ENCODE measurements at regions not wholly inside any gene's neighbourhood (a gene's known extent, or its start where the extent isn't known, plus 50 kb on each side); places are given as distances from the start of the nearest gene placed in this dataset.

- intact Hi-C loops (cut with DNase I; ENCODE audit: low total_unique reads), result no loop called here
- Histone ChIP-seq H3K4me3 (no peak overlapping the region), H3K9me3 (peaks cover 4 to 22% (median 14%) of the 10 kb centered on the region in 3 donors), H3K36me3 (no peaks in the 10 kb centered on the region), H3K4me1 (no peaks in the 10 kb centered on the region), H3K27ac (no peak overlapping the region), H3K27me3 (no peaks in the 10 kb centered on the region)
- no peak for DNase-seq
- TF ChIP-seq CTCF (IDR thresholded peaks at IDR 0.05), result no peak
Observed at GRCh38 chr7:68998136-68998535, 600.1 kb upstream of the AUTS2 start.

GRCh38 chr7:69002416-69002815 is 595.9 kb upstream of the AUTS2 start:
- Histone ChIP-seq H3K4me3 (no peak overlapping the region), H3K9me3 (peaks cover 4 to 22% (median 14%) of the 10 kb centered on the region in 3 donors), H3K27me3 (no peaks in the 10 kb centered on the region), H3K27ac (no peak overlapping the region), H3K36me3 (no peaks in the 10 kb centered on the region), H3K4me1 (no peaks in the 10 kb centered on the region)
- intact Hi-C loops (cut with DNase I; ENCODE audit: low total_unique reads), result no loop called here
- no peak for DNase-seq
- no peak for TF ChIP-seq CTCF (IDR thresholded peaks at IDR 0.05)

GRCh38 chr7:69012149-69012548 is 586.1 kb upstream of the AUTS2 start:
- H3K9me3 ChIP-seq, result no peaks in the 10 kb centered on the region
- no peak for TF ChIP-seq CTCF (IDR thresholded peaks at IDR 0.05)
- no peak overlapping the region for H3K4me3 ChIP-seq
- H3K4me1 ChIP-seq, result no peaks in the 10 kb centered on the region
- H3K27me3 ChIP-seq, result no peaks in the 10 kb centered on the region
- H3K36me3 ChIP-seq, result no peaks in the 10 kb centered on the region
- intact Hi-C loops (cut with DNase I; ENCODE audit: low total_unique reads), result no loop called here
- H3K27ac ChIP-seq, result no peak overlapping the region
- no peak for DNase-seq

- Histone ChIP-seq H3K9me3 (peaks cover 0 to 13% (median 11%) of the 10 kb centered on the region in 3 donors), H3K4me3 (no peak overlapping the region), H3K27ac (no peak overlapping the region), H3K36me3 (no peaks in the 10 kb centered on the region), H3K27me3 (no peaks in the 10 kb centered on the region), H3K4me1 (no peaks in the 10 kb centered on the region)
- DNase-seq, result no peak
- intact Hi-C loops (cut with DNase I; ENCODE audit: low total_unique reads), result no loop called here
- no peak for TF ChIP-seq CTCF (IDR thresholded peaks at IDR 0.05)
Observed at GRCh38 chr7:69017208-69017607, 581.1 kb upstream of the AUTS2 start.

- intact Hi-C loops (cut with DNase I; ENCODE audit: low total_unique reads), result no loop called here
- no peak overlapping the region for H3K4me3 ChIP-seq
- peaks cover 0 to 13% (median 11%) of the 10 kb centered on the region in 3 donors for H3K9me3 ChIP-seq
- no peak overlapping the region for H3K27ac ChIP-seq
- DNase-seq, result no peak
- H3K36me3 ChIP-seq, result no peaks in the 10 kb centered on the region
- no peaks in the 10 kb centered on the region for H3K27me3 ChIP-seq
- no peak for TF ChIP-seq CTCF (IDR thresholded peaks at IDR 0.05)
- H3K4me1 ChIP-seq, result no peaks in the 10 kb centered on the region
Observed at GRCh38 chr7:69018200-69018599, 580.1 kb upstream of the AUTS2 start.

GRCh38 chr7:69019437-69019836 is 578.8 kb upstream of the AUTS2 start:
- no peaks in the 10 kb centered on the region for H3K4me1 ChIP-seq
- no peaks in the 10 kb centered on the region for H3K27me3 ChIP-seq
- no peak overlapping the region for H3K27ac ChIP-seq
- H3K9me3 ChIP-seq, result peaks cover 0 to 13% (median 11%) of the 10 kb centered on the region in 3 donors
- DNase-seq, result no peak
- no peaks in the 10 kb centered on the region for H3K36me3 ChIP-seq
- H3K4me3 ChIP-seq, result no peak overlapping the region
- TF ChIP-seq CTCF (IDR thresholded peaks at IDR 0.05), result no peak
- intact Hi-C loops (cut with DNase I; ENCODE audit: low total_unique reads), result no loop called here
